ENCODE measurements at regions not wholly inside any gene's neighbourhood (a gene's known extent, or its start where the extent isn't known, plus 50 kb on each side); places are given as distances from the start of the nearest gene placed in this dataset.

GRCh38 chr2:19158896-19159295 lies 199.5 kb downstream of the OSR1 start:
- no peak for TF ChIP-seq CTCF (conservative IDR thresholded peaks at IDR 0.05)
- no peak for TF ChIP-seq ZFX (IDR thresholded peaks at IDR 0.05)
